Tibial nerve (tissue), 4 donors: ENCODE measurements at regions not wholly inside any gene's neighbourhood (a gene's known extent, or its start where the extent isn't known, plus 50 kb on each side); places are given as distances from the start of the nearest gene placed in this dataset.

Experiments used
- DNase-seq, 2 donors: peaks; one replicate each; pipeline ENCODE4 v3.0.0-alpha.2; 2019; ENCODE audit warnings: low spot score in 2 of 2
- H3K27ac ChIP-seq, 4 donors: fragments of 200-600 bp; sonication (generic) in 3 of 4; one replicate each; pipeline ENCODE4 v1.5.1; 2017 to 2019; ENCODE audit warnings: mild to moderate bottlenecking in 1 of 4
- H3K27me3 ChIP-seq, 2 donors: fragments of 200-600 bp; sonication (generic) in 1 of 2; one replicate each; pipeline versions ENCODE4 v1.5.1 to v1.6.0; 2017 to 2019
- H3K36me3 ChIP-seq, 3 donors: fragments of 200-600 bp; sonication (generic); one replicate each; pipeline ENCODE4 v1.5.1; 2018 to 2019
- H3K4me1 ChIP-seq, 4 donors: fragments of 200-600 bp; sonication (generic) in 3 of 4; one replicate each; pipeline ENCODE4 v1.5.1; 2017 to 2019
- H3K4me3 ChIP-seq, 4 donors: fragments of 200-600 bp; sonication (generic) in 3 of 4; one replicate each; pipeline ENCODE4 v1.5.1; 2017 to 2019; ENCODE audit warnings: mild to moderate bottlenecking in 1 of 4, moderate library complexity in 1 of 4
- H3K9me3 ChIP-seq, 4 donors: fragments of 200-600 bp; sonication (generic) in 3 of 4; one replicate each; pipeline ENCODE4 v1.5.1; 2017 to 2019
- CTCF ChIP-seq, 5 experiments: fragments of 200-600 bp in 3 of 5; fragments of 450-650 bp in 2 of 5; sonication (generic) in 3 of 5; IDR thresholded peaks; one replicate each; pipeline ENCODE4 v1.5.1; 2016 to 2019; ENCODE audit warnings: antibody characterized with exemption in 5 of 5, mild to moderate bottlenecking in 3 of 5, moderate library complexity in 2 of 5
- EP300 ChIP-seq, 2 donors: sonication (generic); formaldehyde crosslinking; IDR thresholded peaks; one replicate each; pipeline ENCODE4 v1.6.1; 2017; ENCODE audit warnings: antibody characterized with exemption in 2 of 2, mild to moderate bottlenecking in 1 of 2
- POLR2A ChIP-seq, 2 donors: fragments of 450-650 bp; IDR thresholded peaks; one replicate each; pipeline ENCODE4 v1.6.1; 2017; ENCODE audit warnings: antibody characterized with exemption in 2 of 2, mild to moderate bottlenecking in 2 of 2, moderate library complexity in 2 of 2
- WGBS, 2 donors: methylation state at CpG; one replicate each; pipeline ENCODE4 v1.1.5; 2018; 5-methylcytosine and 5-hydroxymethylcytosine counted together

- TF ChIP-seq EP300 (IDR thresholded peaks at IDR 0.05), result no peak
- no peak for TF ChIP-seq CTCF (IDR thresholded peaks at IDR 0.05)
- TF ChIP-seq POLR2A (IDR thresholded peaks at IDR 0.05), result no peak
- Histone ChIP-seq H3K27ac (no peak overlapping the region), H3K9me3 (no peaks in the 10 kb centered on the region), H3K4me1 (peaks cover 0 to 3% (median 0%) of the 10 kb centered on the region in 4 donors), H3K4me3 (no peak overlapping the region), H3K36me3 (no peaks in the 10 kb centered on the region), H3K27me3 (no peaks in the 10 kb centered on the region)
- 91 to 93% methylated on average over 5 of the region's 5 CpGs for WGBS, 2 donors
- DNase-seq, result no peak
These were observed 251.5 kb downstream of the FAM43A start for GRCh38 chr3:194937144-194937543.

- Histone ChIP-seq H3K4me1 (no peaks in the 10 kb centered on the region), H3K4me3 (no peak overlapping the region), H3K27me3 (no peaks in the 10 kb centered on the region), H3K9me3 (no peaks in the 10 kb centered on the region), H3K36me3 (no peaks in the 10 kb centered on the region), H3K27ac (no peak overlapping the region)
- WGBS, 2 donors, result 90 to 93% methylated on average over 7 of the region's 7 CpGs
- TF ChIP-seq EP300 (IDR thresholded peaks at IDR 0.05), result no peak
- no peak for TF ChIP-seq CTCF (IDR thresholded peaks at IDR 0.05)
- TF ChIP-seq POLR2A (IDR thresholded peaks at IDR 0.05), result no peak
- no peak for DNase-seq
These were observed 252.2 kb downstream of the FAM43A start for GRCh38 chr3:194937882-194938321.

GRCh38 chr3:194938845-194939531 lies 253.3 kb downstream of the FAM43A start:
- no peak overlapping the region for H3K27ac ChIP-seq
- no peaks in the 10 kb centered on the region for H3K9me3 ChIP-seq
- no peaks in the 10 kb centered on the region for H3K36me3 ChIP-seq
- DNase-seq, result peak in 1 of 2 donors; percentile 3
- TF ChIP-seq EP300 (IDR thresholded peaks at IDR 0.05), result no peak
- no peak for TF ChIP-seq POLR2A (IDR thresholded peaks at IDR 0.05)
- no peak for TF ChIP-seq CTCF (IDR thresholded peaks at IDR 0.05)
- H3K4me1 ChIP-seq, result no peaks in the 10 kb centered on the region
- H3K27me3 ChIP-seq, result no peaks in the 10 kb centered on the region
- H3K4me3 ChIP-seq, result no peak overlapping the region
- 68 to 82% methylated on average over 7 to 8 of the region's 8 CpGs for WGBS, 2 donors

- H3K27me3 ChIP-seq, result no peaks in the 10 kb centered on the region
- no peak for DNase-seq
- H3K9me3 ChIP-seq, result no peaks in the 10 kb centered on the region
- H3K4me3 ChIP-seq, result no peak overlapping the region
- no peak for TF ChIP-seq EP300 (IDR thresholded peaks at IDR 0.05)
- TF ChIP-seq CTCF (IDR thresholded peaks at IDR 0.05), result no peak
- no peak for TF ChIP-seq POLR2A (IDR thresholded peaks at IDR 0.05)
- no peak overlapping the region for H3K27ac ChIP-seq
- no peaks in the 10 kb centered on the region for H3K36me3 ChIP-seq
- 79 to 81% methylated on average over 5 to 6 of the region's 6 CpGs for WGBS, 2 donors
- H3K4me1 ChIP-seq, result no peaks in the 10 kb centered on the region
These were observed 253.8 kb downstream of the FAM43A start for GRCh38 chr3:194939532-194939909.

- WGBS, 2 donors, result 79 to 85% methylated on average over 14 to 17 of the region's 17 CpGs
- Histone ChIP-seq H3K4me1 (no peaks in the 10 kb centered on the region), H3K4me3 (no peak overlapping the region), H3K27ac (no peak overlapping the region), H3K27me3 (no peaks in the 10 kb centered on the region), H3K9me3 (no peaks in the 10 kb centered on the region), H3K36me3 (no peaks in the 10 kb centered on the region)
- TF ChIP-seq CTCF (IDR thresholded peaks at IDR 0.05) (no peak), POLR2A (IDR thresholded peaks at IDR 0.05) (no peak), EP300 (IDR thresholded peaks at IDR 0.05) (no peak)
- DNase-seq, result peak in 1 of 2 donors; percentile 3
These were observed 254.5 kb downstream of the FAM43A start for GRCh38 chr3:194939949-194940770.
